Endothelial cell of umbilical vein (primary cell): ENCODE measurements at regions not wholly inside any gene's neighbourhood (a gene's known extent, or its start where the extent isn't known, plus 50 kb on each side); places are given as distances from the start of the nearest gene placed in this dataset.

Experiments
- BruUV-seq: library from RNA; stranded (reverse); fragments of 400-500 nt; replicated peaks from 2 replicates; lab custom pipeline; 2021; lab: Mats Ljungman, UMichigan
- CTCF ChIA-PET: fragments of 300-600, 350-600 bp; sonication (Branson Sonifier 250); formaldehyde crosslinking; loops from one replicate; lab custom pipeline; 2021; ENCODE audit warnings: antibody characterized with exemption, inconsistent platforms; lab: Charles Lee
- POLR2A ChIA-PET: fragments of 300-600, 350-600 bp; sonication (Branson Sonifier 250); formaldehyde crosslinking; loops from one replicate; lab custom pipeline; 2021; ENCODE audit warnings: antibody characterized with exemption, inconsistent platforms; lab: Charles Lee
- DNase-seq: peaks from one replicate; pipeline ENCODE4 v3.0.0-alpha.2; 2011; ENCODE audit warnings: low read depth, low spot score
- FAIRE-seq: peaks from 2 replicates; lab custom pipeline; 2011; peaks lifted over from hg19 to GRCh38; lab: Jason Lieb, UNC
- H2AFZ ChIP-seq: 2 replicates; pipeline ENCODE4 v1.6.0; 2012; ENCODE audit warnings: low read depth, low read length, control low read depth, inconsistent platforms
- H3K27ac ChIP-seq: 2 replicates; pipeline ENCODE4 v1.5.1; 2011; ENCODE audit warnings: low read depth, mild to moderate bottlenecking, control low read depth, low read length, moderate library complexity; ENCODE audit not compliant: insufficient read depth
- H3K27me3 ChIP-seq, 2 experiments: 2 replicates each; pipeline versions ENCODE4 v1.6.0 to v1.6.1; 2011; ENCODE audit warnings: low read length in 2 of 2, mixed read lengths in 1 of 2; ENCODE audit not compliant: control insufficient read depth in 2 of 2, insufficient read depth in 2 of 2
- H3K36me3 ChIP-seq, 2 experiments: 2 replicates in 1 of 2; 3 replicates in 1 of 2; pipeline ENCODE4 v1.5.1; 2011; ENCODE audit warnings: low read length in 2 of 2, mild to moderate bottlenecking in 1 of 2, moderate library complexity in 1 of 2; ENCODE audit not compliant: control insufficient read depth in 2 of 2, insufficient read depth in 2 of 2; ENCODE audit errors: extremely low read depth in 1 of 2
- H3K4me1 ChIP-seq: 3 replicates; pipeline ENCODE4 v1.5.1; 2011; ENCODE audit warnings: mild to moderate bottlenecking, low read length; ENCODE audit not compliant: control insufficient read depth, insufficient read depth; ENCODE audit errors: extremely low read depth
- H3K4me2 ChIP-seq: 2 replicates; pipeline ENCODE4 v1.6.1; 2011; ENCODE audit warnings: low read length, control low read depth, mixed read lengths; ENCODE audit not compliant: insufficient read depth
- H3K4me3 ChIP-seq, 3 experiments: fragments of 200-600 bp in 1 of 3; sonication (generic), shearing (Covaris generic) in 1 of 3; replicated peaks in 1 of 3; 2 replicates each; pipeline ENCODE4 v1.5.1; 2011 to 2016; ENCODE audit warnings: control low read depth in 3 of 3, low read length in 3 of 3, mild to moderate bottlenecking in 2 of 3, inconsistent platforms in 1 of 3, low read depth in 1 of 3, moderate library complexity in 1 of 3; ENCODE audit not compliant: insufficient read depth in 1 of 3
- H3K79me2 ChIP-seq: 2 replicates; pipeline ENCODE4 v1.6.0; 2012; ENCODE audit warnings: low read length, inconsistent platforms; ENCODE audit not compliant: control insufficient read depth, insufficient read depth
- H3K9ac ChIP-seq: replicated peaks from 2 replicates; pipeline ENCODE3; 2011; ENCODE audit warnings: low read length, control low read depth; ENCODE audit not compliant: insufficient read depth; ENCODE audit errors: extremely low read depth
- H3K9me1 ChIP-seq: replicated peaks from 3 replicates; pipeline ENCODE4 v1.6.0; 2011; ENCODE audit warnings: mild to moderate bottlenecking, low read length; ENCODE audit not compliant: control insufficient read depth, insufficient read depth; ENCODE audit errors: extremely low read depth
- H3K9me3 ChIP-seq: replicated peaks from 2 replicates; pipeline ENCODE4 v1.5.1; 2012; ENCODE audit warnings: low read length, inconsistent platforms; ENCODE audit not compliant: control insufficient read depth, insufficient read depth
- H4K20me1 ChIP-seq: replicated peaks from 2 replicates; pipeline ENCODE3; 2011; ENCODE audit warnings: mild to moderate bottlenecking, low read length; ENCODE audit not compliant: control insufficient read depth, insufficient read depth; ENCODE audit errors: extremely low read depth
- EZH2 ChIP-seq: IDR thresholded peaks from 2 replicates; pipeline ENCODE4 v1.6.1; 2012; ENCODE audit warnings: borderline replicate concordance, low read depth, mild to moderate bottlenecking, moderate library complexity, low read length, inconsistent platforms; ENCODE audit not compliant: severe bottlenecking
- dilution Hi-C: fragments of 300-500 bp; cut with MboI; formaldehyde crosslinking; loops from one replicate; pipeline ENCODE4 v1.15.0; 2019; ENCODE audit warnings: low sequenced_read_pairs; ENCODE audit not compliant: extremely low pct_ligation_motif_present
- intact Hi-C: fragments of 100-400 bp; cut with micrococcal nuclease; formaldehyde crosslinking; loops from one replicate; pipeline ENCODE4 v1.10.0; 2022
- TF ChIP-seq, protein P1 (sequence below), 2 donors: IDR thresholded peaks; 1 replicate in 1 of 2; 2 replicates in 1 of 2; pipeline ENCODE4 v1.5.1; 2011; ENCODE audit warnings: low read length in 2 of 2, mild to moderate bottlenecking in 2 of 2, moderate library complexity in 2 of 2, control low read depth in 1 of 2, inconsistent platforms in 1 of 2, low read depth in 1 of 2; ENCODE audit not compliant: insufficient read depth in 1 of 2; ENCODE audit errors: extremely low read depth in 1 of 2

DNA sequence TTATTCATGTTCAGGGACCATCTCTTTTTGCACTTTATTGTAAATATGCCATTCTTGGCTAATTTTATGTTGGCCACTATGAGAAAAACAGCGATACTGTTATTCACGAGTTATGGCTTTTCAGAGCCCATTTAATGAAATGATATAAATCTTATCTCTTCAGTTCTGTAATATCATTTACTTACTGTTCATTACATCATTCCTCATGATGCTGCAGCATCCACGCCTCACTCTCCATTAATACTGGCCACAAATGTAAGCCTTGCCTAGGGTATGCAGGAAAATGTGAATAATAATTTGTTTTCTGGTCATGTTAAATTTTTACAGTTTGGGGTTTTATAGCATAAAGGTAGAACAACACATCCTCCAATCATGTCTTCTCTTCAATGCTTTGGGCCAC, 639.6 kb downstream of the SMARCA1 start:
- dilution Hi-C loops = no loop called here

DNA sequence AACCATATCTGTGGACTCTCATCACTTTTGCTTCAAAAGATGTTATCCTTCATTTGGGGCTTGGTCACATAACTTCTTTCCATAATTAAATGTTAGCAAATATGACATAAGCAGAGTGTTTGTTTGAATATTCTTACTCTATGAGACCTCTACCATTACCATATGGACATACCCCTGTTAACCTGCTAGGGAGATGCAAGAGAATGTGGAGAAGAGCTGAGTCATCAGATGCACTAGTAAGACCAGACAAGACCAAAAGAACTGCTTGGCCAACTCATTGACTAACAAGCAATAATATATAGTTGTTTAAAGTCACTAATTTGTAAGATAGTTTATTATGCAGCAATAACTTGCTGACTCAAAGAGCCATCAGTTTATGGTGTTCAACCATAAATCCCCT, 652.9 kb downstream of the SMARCA1 start:
- no peak overlapping the region for H2AFZ ChIP-seq
- no peaks in the 10 kb centered on the region for H4K20me1 ChIP-seq
- BruUV-seq = no TSS peak
- intact Hi-C loops (no loop called here), dilution Hi-C loops (no loop called here)
- H3K4me3 ChIP-seq = no peak overlapping the region
- H3K9me1 ChIP-seq = no peaks in the 10 kb centered on the region
- H3K27ac ChIP-seq = no peak overlapping the region
- no peak for TF ChIP-seq EZH2
- no peaks in the 10 kb centered on the region for H3K36me3 ChIP-seq
- POLR2A ChIA-PET = no interaction called here
- H3K27me3 ChIP-seq = no peaks in the 10 kb centered on the region
- no peak for DNase-seq
- CTCF ChIA-PET = no interaction called here
- FAIRE-seq = no peak
- no peak overlapping the region for H3K4me2 ChIP-seq
- H3K9ac ChIP-seq = no peak overlapping the region
- H3K9me3 ChIP-seq = no peaks in the 10 kb centered on the region
- H3K79me2 ChIP-seq = no peaks in the 10 kb centered on the region
- H3K4me1 ChIP-seq = no peaks in the 10 kb centered on the region

More for the DNA sequence above, 639.6 kb downstream of the SMARCA1 start:
- ChIA-PET CTCF (no interaction called here), POLR2A (no interaction called here)
- no peaks in the 10 kb centered on the region for H3K27me3 ChIP-seq
- FAIRE-seq (no peak), DNase-seq (no peak)
- intact Hi-C loops = no loop called here
- H2AFZ ChIP-seq = no peak overlapping the region
- H3K9me3 ChIP-seq = no peaks in the 10 kb centered on the region
- TF ChIP-seq, protein P1, sequence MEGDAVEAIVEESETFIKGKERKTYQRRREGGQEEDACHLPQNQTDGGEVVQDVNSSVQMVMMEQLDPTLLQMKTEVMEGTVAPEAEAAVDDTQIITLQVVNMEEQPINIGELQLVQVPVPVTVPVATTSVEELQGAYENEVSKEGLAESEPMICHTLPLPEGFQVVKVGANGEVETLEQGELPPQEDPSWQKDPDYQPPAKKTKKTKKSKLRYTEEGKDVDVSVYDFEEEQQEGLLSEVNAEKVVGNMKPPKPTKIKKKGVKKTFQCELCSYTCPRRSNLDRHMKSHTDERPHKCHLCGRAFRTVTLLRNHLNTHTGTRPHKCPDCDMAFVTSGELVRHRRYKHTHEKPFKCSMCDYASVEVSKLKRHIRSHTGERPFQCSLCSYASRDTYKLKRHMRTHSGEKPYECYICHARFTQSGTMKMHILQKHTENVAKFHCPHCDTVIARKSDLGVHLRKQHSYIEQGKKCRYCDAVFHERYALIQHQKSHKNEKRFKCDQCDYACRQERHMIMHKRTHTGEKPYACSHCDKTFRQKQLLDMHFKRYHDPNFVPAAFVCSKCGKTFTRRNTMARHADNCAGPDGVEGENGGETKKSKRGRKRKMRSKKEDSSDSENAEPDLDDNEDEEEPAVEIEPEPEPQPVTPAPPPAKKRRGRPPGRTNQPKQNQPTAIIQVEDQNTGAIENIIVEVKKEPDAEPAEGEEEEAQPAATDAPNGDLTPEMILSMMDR (IDR thresholded peaks at IDR 0.05; ENCODE audit: extremely low read depth in 1 of 2, insufficient read depth in 1 of 2, low read depth in 1 of 2, low read length in 2 of 2) = no peak
- H3K27ac ChIP-seq = no peak overlapping the region
- no peak overlapping the region for H3K4me2 ChIP-seq
- no peak overlapping the region for H3K4me3 ChIP-seq
- no peaks in the 10 kb centered on the region for H3K4me1 ChIP-seq
- H4K20me1 ChIP-seq = no peaks in the 10 kb centered on the region
- no peaks in the 10 kb centered on the region for H3K36me3 ChIP-seq
- no peak overlapping the region for H3K9ac ChIP-seq
- BruUV-seq = no TSS peak
- no peaks in the 10 kb centered on the region for H3K9me1 ChIP-seq
- no peaks in the 10 kb centered on the region for H3K79me2 ChIP-seq
